ENCODE measurements at regions not wholly inside any gene's neighbourhood (a gene's known extent, or its start where the extent isn't known, plus 50 kb on each side); places are given as distances from the start of the nearest gene placed in this dataset.

DNA sequence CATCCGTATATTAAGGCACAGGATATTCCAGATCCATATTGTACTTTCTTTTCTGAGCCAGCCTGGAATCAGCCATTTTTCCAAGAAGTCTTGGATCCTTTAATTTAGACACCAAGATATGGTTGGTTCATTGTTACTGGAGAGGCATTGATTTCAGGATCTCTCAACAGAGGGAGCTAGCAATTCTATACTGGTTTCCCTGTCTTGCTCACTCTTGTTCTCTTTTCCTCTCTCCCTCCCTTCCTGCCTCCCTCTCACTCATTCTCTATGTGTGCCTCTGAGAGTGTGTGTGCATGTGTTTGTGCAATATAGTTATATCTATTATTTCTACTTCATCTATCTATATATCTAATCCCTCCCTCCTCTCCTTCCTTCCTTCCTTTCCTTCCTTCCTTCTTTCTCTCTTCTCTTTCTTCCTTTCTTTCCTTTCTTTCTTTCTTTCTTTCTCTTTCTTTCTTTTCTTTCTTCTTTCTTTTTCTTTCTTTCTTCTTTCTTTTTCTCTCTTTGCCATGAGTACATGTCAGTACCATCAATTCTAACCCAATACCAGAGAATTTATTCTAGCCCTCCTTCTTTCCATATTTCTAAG is 299.1 kb downstream of the EPHA7 start:
- no peaks in the 10 kb centered on the region for H3K4me1 Mint-ChIP-seq (ENCODE audit: low read depth)
- no peaks in the 10 kb centered on the region for H3K27me3 Mint-ChIP-seq (ENCODE audit: low read depth)
- no peak for DNase-seq
- H3K4me3 Mint-ChIP-seq, result no peak overlapping the region
- no peaks in the 10 kb centered on the region for H3K9me3 Mint-ChIP-seq
- H3K27ac Mint-ChIP-seq, result no peak overlapping the region
- CTCF ChIA-PET, result no interaction called here
- H3K36me3 Mint-ChIP-seq (ENCODE audit: low read depth), result no peaks in the 10 kb centered on the region
- intact Hi-C loops (cut with micrococcal nuclease), result no loop called here

DNA sequence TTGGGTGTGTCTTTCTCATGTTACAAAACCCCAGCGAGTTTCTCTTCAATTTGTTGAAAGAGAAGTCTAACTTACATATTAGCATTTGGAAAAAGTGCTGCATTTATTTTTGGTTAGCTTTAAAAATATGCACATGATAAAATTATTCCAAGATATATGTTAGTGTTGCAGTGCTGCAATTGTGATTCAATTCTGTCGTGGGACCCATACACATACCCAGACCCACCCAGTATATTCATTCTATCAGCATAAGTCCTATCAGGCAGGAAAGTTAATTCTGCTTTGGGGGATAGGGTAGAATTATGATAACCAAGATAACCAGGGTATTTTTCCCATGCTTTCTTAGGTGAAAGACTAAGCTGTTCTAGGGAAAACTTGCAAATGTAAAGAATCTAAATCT is 313.5 kb downstream of the EPHA7 start:
- CTCF ChIA-PET, result no interaction called here
- no peaks in the 10 kb centered on the region for H3K36me3 Mint-ChIP-seq (ENCODE audit: low read depth)
- no peaks in the 10 kb centered on the region for H3K4me1 Mint-ChIP-seq (ENCODE audit: low read depth)
- H3K27ac Mint-ChIP-seq, result no peak overlapping the region
- no peak for DNase-seq
- no peaks in the 10 kb centered on the region for H3K27me3 Mint-ChIP-seq (ENCODE audit: low read depth)
- H3K9me3 Mint-ChIP-seq, result peaks cover 4% of the 10 kb centered on the region
- intact Hi-C loops (cut with micrococcal nuclease), result no loop called here
- H3K4me3 Mint-ChIP-seq, result no peak overlapping the region

- Mint-ChIP-seq H3K27ac (no peak overlapping the region), H3K4me3 (no peak overlapping the region), H3K36me3 (ENCODE audit: low read depth) (no peaks in the 10 kb centered on the region), H3K9me3 (peaks cover 4% of the 10 kb centered on the region), H3K4me1 (ENCODE audit: low read depth) (no peaks in the 10 kb centered on the region), H3K27me3 (ENCODE audit: low read depth) (no peaks in the 10 kb centered on the region)
- intact Hi-C loops (cut with micrococcal nuclease), result no loop called here
- DNase-seq, result no peak
- CTCF ChIA-PET, result no interaction called here
Measured at GRCh38 chr6:93105017-93105416, 314.3 kb downstream of the EPHA7 start.

DNA sequence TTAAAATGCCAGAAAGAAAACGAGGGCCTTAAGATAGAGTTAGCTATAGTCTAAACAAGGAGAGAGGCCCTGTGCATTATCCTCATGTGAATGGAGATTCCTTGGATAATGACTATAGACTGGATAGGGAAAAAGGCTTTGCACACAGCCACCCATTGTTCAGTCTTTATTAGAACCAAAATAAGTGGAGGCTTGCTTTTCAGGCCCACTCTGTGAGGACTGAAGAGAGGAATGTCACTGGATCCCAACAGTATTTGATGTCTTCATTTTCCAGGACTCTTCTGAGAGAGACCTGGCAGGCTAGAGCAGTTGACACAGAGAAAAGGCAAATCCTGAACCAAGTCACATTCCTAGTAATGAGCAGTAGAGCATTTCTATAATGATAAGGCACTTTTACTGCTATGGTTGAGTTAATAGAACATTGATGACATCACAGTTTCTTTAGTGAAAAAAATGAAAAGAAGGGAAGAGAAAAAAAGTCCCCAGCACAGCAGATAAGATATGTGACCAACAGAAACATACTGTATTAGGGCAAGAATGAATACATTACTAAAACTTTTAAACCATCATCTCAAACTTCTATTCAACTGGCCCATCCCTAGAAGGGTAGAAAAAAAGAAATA is 315.1 kb downstream of the EPHA7 start:
- intact Hi-C loops (cut with micrococcal nuclease), result no loop called here
- DNase-seq, result no peak
- H3K27ac Mint-ChIP-seq, result no peak overlapping the region
- no peaks in the 10 kb centered on the region for H3K4me1 Mint-ChIP-seq (ENCODE audit: low read depth)
- CTCF ChIA-PET, result no interaction called here
- H3K9me3 Mint-ChIP-seq, result peaks cover 4% of the 10 kb centered on the region
- H3K36me3 Mint-ChIP-seq (ENCODE audit: low read depth), result no peaks in the 10 kb centered on the region
- no peak overlapping the region for H3K4me3 Mint-ChIP-seq
- no peaks in the 10 kb centered on the region for H3K27me3 Mint-ChIP-seq (ENCODE audit: low read depth)

GRCh38 chr6:93088621-93089501 is 330.5 kb downstream of the EPHA7 start:
- no peaks in the 10 kb centered on the region for H3K36me3 Mint-ChIP-seq (ENCODE audit: low read depth)
- no peaks in the 10 kb centered on the region for H3K4me1 Mint-ChIP-seq (ENCODE audit: low read depth)
- no peak overlapping the region for H3K4me3 Mint-ChIP-seq
- H3K27me3 Mint-ChIP-seq (ENCODE audit: low read depth), result no peaks in the 10 kb centered on the region
- H3K9me3 Mint-ChIP-seq, result peaks cover 4% of the 10 kb centered on the region
- intact Hi-C loops (cut with micrococcal nuclease), result no loop called here
- DNase-seq, result no peak
- H3K27ac Mint-ChIP-seq, result no peak overlapping the region
- CTCF ChIA-PET, result no interaction called here

GRCh38 chr6:93087606-93088005 is 331.8 kb downstream of the EPHA7 start:
- CTCF ChIA-PET, result no interaction called here
- no peaks in the 10 kb centered on the region for H3K36me3 Mint-ChIP-seq (ENCODE audit: low read depth)
- no peak overlapping the region for H3K27ac Mint-ChIP-seq
- peaks cover 2% of the 10 kb centered on the region for H3K9me3 Mint-ChIP-seq
- H3K4me3 Mint-ChIP-seq, result no peak overlapping the region
- intact Hi-C loops (cut with micrococcal nuclease), result no loop called here
- no peaks in the 10 kb centered on the region for H3K27me3 Mint-ChIP-seq (ENCODE audit: low read depth)
- no peak for DNase-seq
- H3K4me1 Mint-ChIP-seq (ENCODE audit: low read depth), result no peaks in the 10 kb centered on the region

GRCh38 chr6:93086351-93086750 is 333.0 kb downstream of the EPHA7 start:
- intact Hi-C loops (cut with micrococcal nuclease), result no loop called here
- Mint-ChIP-seq H3K36me3 (ENCODE audit: low read depth) (no peaks in the 10 kb centered on the region), H3K9me3 (peaks cover 2% of the 10 kb centered on the region), H3K4me1 (ENCODE audit: low read depth) (no peaks in the 10 kb centered on the region), H3K27ac (no peak overlapping the region), H3K4me3 (no peak overlapping the region), H3K27me3 (ENCODE audit: low read depth) (no peaks in the 10 kb centered on the region)
- no peak for DNase-seq
- CTCF ChIA-PET, result no interaction called here

GRCh38 chr6:93083337-93084230 is 335.8 kb downstream of the EPHA7 start:
- Mint-ChIP-seq H3K27ac (no peak overlapping the region), H3K27me3 (ENCODE audit: low read depth) (no peaks in the 10 kb centered on the region), H3K9me3 (no peaks in the 10 kb centered on the region), H3K36me3 (ENCODE audit: low read depth) (no peaks in the 10 kb centered on the region), H3K4me3 (no peak overlapping the region), H3K4me1 (ENCODE audit: low read depth) (no peaks in the 10 kb centered on the region)
- intact Hi-C loops (cut with micrococcal nuclease), result no loop called here
- CTCF ChIA-PET, result no interaction called here
- no peak for DNase-seq

- DNase-seq, result no peak
- no peaks in the 10 kb centered on the region for H3K27me3 Mint-ChIP-seq (ENCODE audit: low read depth)
- no peak overlapping the region for H3K27ac Mint-ChIP-seq
- H3K4me1 Mint-ChIP-seq (ENCODE audit: low read depth), result no peaks in the 10 kb centered on the region
- H3K36me3 Mint-ChIP-seq (ENCODE audit: low read depth), result no peaks in the 10 kb centered on the region
- intact Hi-C loops (cut with micrococcal nuclease), result no loop called here
- H3K9me3 Mint-ChIP-seq, result no peaks in the 10 kb centered on the region
- no peak overlapping the region for H3K4me3 Mint-ChIP-seq
- CTCF ChIA-PET, result no interaction called here
Measured at GRCh38 chr6:93081901-93082300, 337.5 kb downstream of the EPHA7 start.

GRCh38 chr6:93079061-93079460 is 340.3 kb downstream of the EPHA7 start:
- Mint-ChIP-seq H3K9me3 (no peaks in the 10 kb centered on the region), H3K4me1 (ENCODE audit: low read depth) (no peaks in the 10 kb centered on the region), H3K36me3 (ENCODE audit: low read depth) (no peaks in the 10 kb centered on the region), H3K4me3 (no peak overlapping the region), H3K27ac (no peak overlapping the region), H3K27me3 (ENCODE audit: low read depth) (no peaks in the 10 kb centered on the region)
- CTCF ChIA-PET, result no interaction called here
- no peak for DNase-seq
- intact Hi-C loops (cut with micrococcal nuclease), result no loop called here

DNA sequence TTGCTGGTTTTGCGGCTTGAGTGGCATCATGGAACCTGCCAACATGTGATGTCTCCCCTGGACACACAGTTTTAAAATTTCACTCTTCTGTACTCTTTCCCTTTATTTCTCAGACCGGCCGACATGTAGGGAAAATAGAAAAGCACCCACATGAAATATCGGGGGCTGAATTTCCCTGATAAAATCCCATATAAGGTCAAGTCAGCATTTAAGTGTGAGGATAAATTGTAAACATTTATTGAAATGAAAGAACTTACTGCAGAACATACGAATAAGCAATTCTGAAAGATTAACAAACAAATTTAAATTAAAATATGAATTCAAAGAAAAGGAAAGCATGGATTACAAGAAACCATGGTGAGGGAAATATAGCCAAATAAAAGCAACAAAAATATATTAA is 345.5 kb downstream of the EPHA7 start:
- H3K36me3 Mint-ChIP-seq (ENCODE audit: low read depth), result no peaks in the 10 kb centered on the region
- H3K4me3 Mint-ChIP-seq, result no peak overlapping the region
- no peak overlapping the region for H3K27ac Mint-ChIP-seq
- H3K9me3 Mint-ChIP-seq, result peaks cover 2% of the 10 kb centered on the region
- H3K4me1 Mint-ChIP-seq (ENCODE audit: low read depth), result no peaks in the 10 kb centered on the region
- DNase-seq, result no peak
- no peaks in the 10 kb centered on the region for H3K27me3 Mint-ChIP-seq (ENCODE audit: low read depth)
- intact Hi-C loops (cut with micrococcal nuclease), result no loop called here
- CTCF ChIA-PET, result no interaction called here

GRCh38 chr6:93069856-93070255 is 349.5 kb downstream of the EPHA7 start:
- Mint-ChIP-seq H3K27me3 (ENCODE audit: low read depth) (no peaks in the 10 kb centered on the region), H3K9me3 (peaks cover 2% of the 10 kb centered on the region), H3K27ac (no peak overlapping the region), H3K36me3 (ENCODE audit: low read depth) (no peaks in the 10 kb centered on the region), H3K4me1 (ENCODE audit: low read depth) (no peaks in the 10 kb centered on the region), H3K4me3 (no peak overlapping the region)
- CTCF ChIA-PET, result no interaction called here
- no peak for DNase-seq
- intact Hi-C loops (cut with micrococcal nuclease), result no loop called here
